T-helper 9 cell (primary cell): ENCODE measurements at regions not wholly inside any gene's neighbourhood (a gene's known extent, or its start where the extent isn't known, plus 50 kb on each side); places are given as distances from the start of the nearest gene placed in this dataset.
"Not testable (repeated sequence)": the region's sequence is repeated elsewhere in the genome, so short reads cannot be mapped to it uniquely, and the experiment has no call there.

Source experiments
- DNase-seq: peaks from one replicate; pipeline ENCODE4 v3.0.0-alpha.2; 2020

DNA sequence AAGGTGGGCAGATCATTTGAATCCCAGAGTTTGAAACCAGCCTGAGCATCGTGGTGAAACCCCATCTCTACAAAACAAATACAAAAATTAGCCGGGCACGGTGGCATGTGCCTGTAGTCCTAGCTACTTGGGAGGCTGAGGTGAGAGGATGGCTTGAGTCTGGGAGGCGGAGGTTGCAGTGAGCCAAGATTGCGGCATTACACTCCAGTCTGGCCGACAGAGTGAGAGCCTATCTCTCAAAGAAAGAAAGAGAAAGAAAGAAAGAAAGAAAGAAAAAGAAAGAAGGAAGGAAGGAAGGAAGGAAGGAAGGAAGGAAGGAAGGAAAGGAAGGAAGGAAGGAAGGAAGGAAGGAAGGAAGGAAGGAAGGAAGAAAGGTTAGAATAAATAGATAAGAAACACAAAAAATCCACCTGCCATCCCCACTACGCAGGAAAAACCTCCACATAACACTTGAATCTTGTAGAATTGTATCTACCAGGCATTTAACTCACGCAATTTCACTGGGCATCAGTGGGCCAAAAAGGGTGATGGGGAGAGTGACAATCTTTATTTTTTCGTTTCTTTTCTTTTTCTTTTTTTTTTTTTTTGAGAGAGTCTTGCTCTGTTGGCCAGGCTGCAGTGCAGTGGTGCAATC is 58.3 kb upstream of the PTPN1 start:
- DNase-seq = not testable (repeated sequence)

DNA sequence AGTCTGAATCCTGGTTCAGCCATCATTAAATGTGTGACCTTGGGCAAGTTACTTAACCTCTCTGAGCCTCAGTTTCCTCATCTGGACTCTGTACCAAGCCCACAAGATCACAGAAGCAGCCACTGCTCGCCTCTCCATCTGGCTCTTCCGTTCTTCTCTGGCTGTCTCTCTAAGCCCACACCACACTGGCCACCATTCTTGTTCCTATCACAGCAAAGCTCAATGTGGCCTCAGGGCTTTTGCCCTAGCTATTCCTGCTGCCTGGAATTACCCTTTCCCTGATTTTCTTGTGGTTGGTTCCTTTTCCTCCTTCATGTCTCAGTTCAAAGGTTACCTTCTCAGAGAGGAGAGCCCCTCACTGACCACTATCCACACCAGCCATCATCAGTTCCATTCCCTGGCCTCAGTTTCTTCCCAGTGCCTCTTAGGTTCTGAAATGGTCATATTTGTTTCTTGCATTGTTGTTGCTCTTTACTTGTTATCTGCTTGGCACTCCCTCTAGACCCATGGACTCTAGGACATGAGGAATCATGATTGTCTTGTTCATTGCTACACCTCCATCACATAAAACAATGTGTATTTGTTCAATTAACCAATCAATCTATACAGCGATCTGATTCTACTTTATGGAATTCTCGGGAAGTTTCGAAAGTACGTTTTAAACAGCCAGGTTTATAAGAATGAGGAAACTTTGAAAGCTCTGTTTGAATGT is 56.5 kb upstream of the PTPN1 start:
- DNase-seq = no peak

DNA sequence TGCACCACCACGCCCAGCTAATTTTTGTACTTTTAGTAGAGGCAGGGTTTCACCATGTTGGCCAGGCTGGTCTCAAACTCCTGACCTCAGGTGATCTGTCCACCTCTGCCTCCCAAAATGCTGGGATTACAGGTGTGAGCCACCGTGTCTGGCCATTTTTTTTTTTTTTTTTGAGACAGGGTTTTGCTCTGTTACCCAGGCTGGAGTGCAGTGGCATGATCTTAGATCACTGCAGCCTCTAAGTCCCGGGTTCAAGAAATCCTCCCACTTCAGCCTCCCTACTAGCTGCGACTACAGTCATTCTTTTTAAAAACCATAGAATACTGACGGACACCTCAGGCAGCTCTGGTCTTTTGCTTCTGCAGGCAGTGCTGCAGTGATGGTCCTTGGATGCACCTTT is 54.9 kb upstream of the PTPN1 start:
- not testable (repeated sequence) for DNase-seq

DNA sequence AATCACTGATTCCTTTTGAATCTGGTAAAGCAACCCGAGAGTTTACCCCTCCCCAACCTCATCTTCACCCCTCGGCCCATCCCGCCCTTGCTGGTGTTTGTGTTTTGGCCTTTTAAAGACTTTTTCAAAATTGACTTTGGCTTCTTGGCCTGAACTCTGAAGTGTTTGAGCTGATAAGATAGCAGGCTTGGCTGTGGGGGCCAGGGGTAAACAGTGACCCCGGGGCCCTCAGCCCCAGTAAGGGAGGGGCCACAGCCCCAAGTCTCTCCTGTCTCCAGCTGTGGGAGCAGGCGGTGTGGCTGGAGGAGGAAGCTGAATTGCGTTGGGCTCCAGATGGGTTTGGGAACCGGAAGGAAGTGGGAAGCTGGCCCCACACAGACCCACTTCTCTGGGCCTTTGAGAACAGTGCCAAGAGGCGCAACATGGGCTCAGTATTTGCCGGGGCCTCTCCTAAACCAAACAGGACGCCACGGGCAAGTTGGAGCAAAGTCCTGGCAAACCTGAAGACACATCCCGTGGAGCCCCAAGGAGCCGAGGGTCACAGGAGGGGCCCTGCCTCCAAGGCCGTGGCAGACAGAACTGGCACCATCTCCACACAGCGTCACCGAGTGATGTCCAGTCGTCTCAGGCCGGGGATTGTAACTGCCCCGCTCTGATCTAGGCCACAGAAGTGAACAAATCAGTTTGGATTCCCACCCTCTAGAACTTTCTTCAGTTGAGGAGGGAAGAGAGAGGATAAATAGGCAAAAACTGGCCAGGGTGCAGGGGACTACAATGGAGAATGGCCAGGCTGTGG is 54.3 kb upstream of the PTPN1 start:
- no peak for DNase-seq

DNA sequence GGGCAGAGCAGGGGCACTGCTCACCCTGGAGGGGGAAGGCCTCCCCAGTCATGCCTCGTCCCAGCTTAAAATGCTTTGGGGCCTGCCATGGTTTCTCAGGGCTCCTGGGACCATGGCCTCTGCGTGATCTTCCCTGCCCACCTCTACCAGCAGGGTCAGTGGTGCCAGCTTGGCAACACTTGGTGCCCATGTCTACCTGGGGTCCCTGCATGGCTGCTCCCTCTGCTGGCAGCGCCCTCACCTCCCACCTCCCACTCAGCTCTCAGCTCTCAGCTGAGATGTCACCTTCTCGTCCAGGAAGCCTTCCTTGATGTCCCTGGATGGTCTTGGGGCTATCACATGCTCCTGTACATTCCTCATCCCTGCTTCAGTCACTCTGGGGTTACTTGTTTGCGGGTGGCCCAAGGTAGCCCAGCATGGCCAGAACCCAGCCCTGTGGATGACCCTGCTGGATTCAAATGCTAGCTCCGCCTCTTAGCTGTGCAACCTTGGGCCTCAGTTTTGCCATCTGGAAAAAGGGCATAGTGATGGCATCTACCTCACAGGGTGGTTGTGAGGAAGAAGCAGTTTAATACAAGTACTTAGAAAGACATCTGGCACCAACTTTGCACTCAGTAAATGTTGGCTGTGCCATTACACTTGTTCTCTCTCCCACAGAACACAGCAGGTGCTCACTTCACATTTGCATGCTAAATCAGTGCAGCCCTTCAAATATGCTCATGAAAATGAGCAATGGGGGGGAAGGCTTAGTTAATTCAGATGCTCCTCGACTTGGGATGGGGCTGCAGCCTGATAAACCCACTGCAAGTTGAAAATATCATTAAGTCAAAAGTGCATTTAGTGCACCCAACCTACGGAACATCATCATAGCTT is 53.5 kb upstream of the PTPN1 start:
- DNase-seq = no peak

DNA sequence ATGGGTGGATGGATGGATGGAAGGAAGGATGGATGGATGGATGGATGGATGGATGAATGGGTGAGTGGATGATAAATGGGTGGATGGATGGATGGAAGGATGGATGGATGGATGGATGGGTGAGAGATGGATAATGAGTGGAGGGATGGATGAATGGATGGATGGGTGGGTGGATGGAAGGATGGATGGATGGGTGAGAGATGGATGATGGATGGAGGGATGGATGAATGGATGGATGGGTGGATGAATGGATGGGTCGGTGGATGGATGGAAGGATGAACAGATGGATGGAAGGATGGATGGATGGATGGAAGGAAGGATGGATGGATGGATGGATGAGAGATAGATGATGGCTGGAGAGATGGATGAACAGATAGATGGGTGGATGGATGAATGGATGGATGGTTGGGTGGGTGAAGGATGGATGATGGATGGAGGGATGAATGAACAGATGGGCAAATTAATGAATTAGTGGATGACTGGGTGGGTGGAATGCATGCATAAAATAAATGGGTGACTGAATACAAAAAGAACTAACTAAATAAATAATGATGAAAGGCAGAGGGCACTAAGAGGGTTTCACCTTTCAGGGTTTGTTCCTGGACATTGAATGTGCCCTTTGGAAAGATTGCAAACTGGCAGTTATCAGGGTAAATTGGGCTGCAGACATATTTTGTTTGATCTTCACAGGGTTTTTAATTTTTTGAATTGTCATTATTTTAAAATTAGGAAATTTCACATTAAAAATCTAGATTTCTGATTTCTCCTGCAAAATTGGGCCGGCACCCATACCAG is 50.9 kb upstream of the PTPN1 start:
- DNase-seq = no peak

DNA sequence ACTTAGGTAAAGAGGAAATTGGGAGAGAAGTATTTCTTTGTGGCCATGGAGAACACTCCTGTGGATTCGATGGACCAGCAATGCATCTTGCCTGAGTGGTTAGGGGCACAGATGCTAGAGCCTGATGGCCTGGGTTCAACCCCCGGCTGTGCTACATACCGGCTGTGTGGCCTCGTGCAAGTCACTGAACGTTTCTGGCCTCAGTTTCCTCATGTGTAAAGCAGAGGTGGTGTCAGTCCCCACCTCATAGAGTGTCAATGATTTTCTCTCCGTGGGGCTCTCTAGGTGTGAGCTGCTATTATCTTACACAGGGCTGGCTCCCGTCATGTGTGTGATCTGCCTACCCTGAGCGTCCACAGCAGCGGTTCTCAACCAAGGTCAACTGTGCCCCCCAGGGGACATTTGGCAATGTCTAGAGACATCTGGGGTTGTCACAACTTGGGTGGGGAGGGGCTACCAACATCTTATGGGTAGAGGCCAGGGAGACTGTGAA is 50.0 kb upstream of the PTPN1 start:
- DNase-seq = no peak
